NCI-H748 (cell line): ENCODE measurements at regions not wholly inside any gene's neighbourhood (a gene's known extent, or its start where the extent isn't known, plus 50 kb on each side); places are given as distances from the start of the nearest gene placed in this dataset.
A peak's percentile ranks its signal among the peaks of the same experiment; 100 is the strongest.
"Not testable (repeated sequence)": the region's sequence is repeated elsewhere in the genome, so short reads cannot be mapped to it uniquely, and the experiment has no call there.

Experiments used
- DNase-seq: peaks from one replicate; lab custom pipeline; 2025; ENCODE audit not compliant: unreplicated experiment; lab: John Stamatoyannopoulos, UW

DNA sequence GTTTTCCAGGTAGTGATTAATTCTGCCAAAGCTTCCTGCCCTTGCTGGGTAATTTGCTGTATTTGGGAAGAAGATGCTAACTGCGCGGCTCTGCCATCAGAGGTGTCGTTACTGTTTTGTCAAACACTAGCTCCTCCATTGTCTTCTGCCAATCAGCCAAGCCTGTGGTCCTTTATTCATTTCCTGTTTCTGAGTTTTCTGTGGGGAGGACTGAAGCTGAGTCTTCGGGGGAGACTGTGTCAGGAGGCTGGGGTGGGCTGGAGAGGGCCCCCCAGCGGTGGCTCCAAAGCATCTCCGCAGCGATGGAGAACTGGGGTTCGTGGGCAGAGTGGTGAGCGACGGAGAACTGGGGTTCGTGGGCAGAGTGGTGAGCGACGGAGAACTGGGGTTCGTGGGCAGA is 322.9 kb upstream of the B3GAT1 start:
- DNase-seq, result no peak

- DNase-seq, result no peak
These were observed 322.3 kb upstream of the B3GAT1 start for GRCh38 chr11:134734141-134734845.

GRCh38 chr11:134733646-134734045 is 321.6 kb upstream of the B3GAT1 start:
- DNase-seq, result no peak

GRCh38 chr11:134731213-134731961 is 319.3 kb upstream of the B3GAT1 start:
- peak; percentile 2 for DNase-seq

DNA sequence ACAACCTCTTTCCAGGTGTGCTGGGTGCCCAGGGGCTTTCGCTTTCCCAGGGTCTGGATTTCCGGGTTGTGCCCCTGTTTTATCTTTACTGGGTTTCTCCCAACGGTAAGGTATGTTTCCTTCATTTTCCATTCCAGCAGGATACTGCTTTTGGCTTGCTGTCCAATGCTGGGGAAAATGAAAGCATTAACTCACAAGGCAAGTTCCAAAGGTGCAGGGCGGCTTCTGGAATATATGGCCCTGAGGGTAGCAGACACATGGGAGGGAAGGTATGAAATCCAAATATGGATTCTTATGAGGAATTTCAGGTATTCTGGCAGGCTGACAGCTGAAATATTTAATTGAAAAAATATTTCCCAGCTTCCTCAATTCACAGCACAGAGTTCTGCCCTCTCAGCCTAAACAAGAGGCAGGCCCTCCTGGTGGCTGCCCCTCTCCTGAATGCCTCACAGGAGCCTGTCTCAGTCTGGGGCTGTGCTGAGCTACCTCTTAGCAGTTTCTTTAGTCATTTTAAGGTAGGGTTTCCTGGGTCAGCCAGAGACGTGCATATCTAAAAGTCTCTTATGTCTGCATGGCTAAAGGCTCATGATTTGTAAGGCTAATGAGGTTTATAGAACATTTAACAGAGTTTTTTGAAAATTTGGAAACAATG is 318.6 kb upstream of the B3GAT1 start:
- no peak for DNase-seq

GRCh38 chr11:134730101-134730500 is 318.1 kb upstream of the B3GAT1 start:
- DNase-seq, result no peak

DNA sequence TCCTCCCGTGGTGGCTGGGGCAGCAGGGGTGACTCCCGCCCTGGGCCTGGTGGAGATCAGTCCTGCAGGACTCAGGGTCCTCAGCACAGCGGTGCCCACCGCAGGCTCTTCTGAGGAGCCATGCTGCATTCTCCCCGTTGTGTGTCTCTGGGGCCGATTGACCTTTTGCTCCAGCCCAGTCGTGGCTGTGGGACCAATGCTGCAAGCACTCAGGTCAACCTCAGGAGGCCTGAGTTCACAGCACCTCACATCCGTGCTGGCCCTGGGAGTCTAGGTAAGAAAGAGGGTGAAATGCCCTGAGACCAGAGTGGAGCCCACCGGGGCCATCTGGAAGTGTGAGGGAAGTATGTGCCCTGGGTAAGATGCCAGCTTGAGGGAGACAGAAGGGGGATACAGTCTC is 316.1 kb upstream of the B3GAT1 start:
- no peak for DNase-seq

GRCh38 chr11:134727636-134728035 is 315.6 kb upstream of the B3GAT1 start:
- no peak for DNase-seq

DNA sequence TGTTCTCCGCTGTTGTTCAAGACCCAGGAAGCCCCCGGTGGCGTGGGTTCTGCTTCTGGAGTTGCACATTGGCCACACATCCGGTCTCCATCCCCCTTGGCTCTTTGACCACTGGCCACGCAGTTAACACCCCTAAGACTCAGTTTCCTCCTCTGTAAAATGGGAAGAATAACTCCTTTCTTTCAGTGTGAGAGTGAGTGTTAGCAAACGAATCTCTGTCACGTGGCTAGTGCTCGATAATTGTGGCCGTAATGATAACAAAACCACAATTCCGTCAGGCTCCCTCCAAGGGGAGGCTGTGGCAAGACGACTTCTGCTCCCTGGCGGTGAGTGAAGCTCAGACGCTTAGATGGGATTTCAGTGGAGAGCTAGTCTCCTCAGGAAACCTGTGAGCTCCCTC is 315.2 kb upstream of the B3GAT1 start:
- DNase-seq, result no peak

GRCh38 chr11:134725716-134726639 is 313.9 kb upstream of the B3GAT1 start:
- DNase-seq, result peak; percentile 17

GRCh38 chr11:134725211-134725610 is 313.2 kb upstream of the B3GAT1 start:
- no peak for DNase-seq

GRCh38 chr11:134724779-134725140 is 312.7 kb upstream of the B3GAT1 start:
- DNase-seq, result no peak

DNA sequence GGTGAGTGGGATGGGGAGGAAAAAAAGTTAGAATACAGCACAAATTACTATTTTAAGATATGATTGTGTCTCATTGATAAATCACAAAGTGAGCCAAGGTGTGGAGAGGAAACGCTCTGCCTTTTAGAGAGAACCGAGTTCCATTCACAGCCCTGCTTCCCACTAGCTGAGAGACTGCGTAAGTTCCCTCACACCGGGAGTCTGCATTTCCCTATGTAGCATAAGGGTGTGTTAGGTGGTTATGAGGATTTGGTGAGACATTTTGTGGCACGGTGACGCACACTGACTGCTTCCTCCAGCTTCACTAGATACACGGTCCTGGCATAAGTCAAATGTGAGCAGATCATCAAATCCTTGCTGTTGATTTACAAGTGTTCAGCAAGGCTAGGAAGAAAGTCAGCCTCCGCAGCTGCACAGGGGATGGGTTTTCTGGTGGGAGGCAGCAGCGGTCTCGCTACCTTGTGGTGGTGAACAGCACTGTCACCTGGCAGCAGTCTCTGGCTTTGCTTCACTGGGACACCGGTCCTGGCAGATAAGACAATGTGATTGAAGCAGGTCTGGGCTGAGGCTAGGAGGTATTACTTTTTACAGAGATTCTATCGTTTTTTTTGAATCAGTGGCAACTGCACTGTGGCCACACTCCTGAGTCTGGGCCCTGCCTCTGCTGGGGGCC is 312.2 kb upstream of the B3GAT1 start:
- DNase-seq, result no peak

DNA sequence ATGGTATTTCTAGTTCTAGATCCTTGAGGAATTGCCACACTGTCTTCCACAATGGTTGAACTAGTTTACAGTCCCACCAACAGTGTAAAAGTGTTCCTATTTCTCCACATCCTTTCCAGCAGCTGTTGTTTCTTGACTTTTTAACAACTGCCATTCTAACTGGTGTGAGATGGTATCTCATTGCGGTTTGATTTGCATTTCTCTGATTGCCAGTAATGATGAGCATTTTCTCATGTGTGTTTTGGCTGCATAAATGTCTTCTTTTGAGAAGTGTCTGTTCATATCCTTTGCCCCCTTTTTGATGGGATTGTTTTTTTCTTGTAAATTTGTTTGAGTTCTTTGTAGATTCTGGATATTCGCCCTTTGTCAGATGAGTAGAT is 308.6 kb upstream of the B3GAT1 start:
- not testable (repeated sequence) for DNase-seq

GRCh38 chr11:134719940-134720690 is 308.1 kb upstream of the B3GAT1 start:
- DNase-seq, result not testable (repeated sequence)

- no peak for DNase-seq
These were observed 307.4 kb upstream of the B3GAT1 start for GRCh38 chr11:134719397-134719796.

- DNase-seq, result no peak
These were observed 304.5 kb upstream of the B3GAT1 start for GRCh38 chr11:134716582-134716981.

GRCh38 chr11:134714021-134714656 is 302.1 kb upstream of the B3GAT1 start:
- DNase-seq, result no peak
